HepG2 (cell line): ENCODE measurements at regions not wholly inside any gene's neighbourhood (a gene's known extent, or its start where the extent isn't known, plus 50 kb on each side); places are given as distances from the start of the nearest gene placed in this dataset.

ENCODE experiments used
- DNMT1 ChIP-seq: sonication (generic); formaldehyde crosslinking; IDR thresholded peaks from 2 replicates; pipeline ENCODE4 v1.5.1; 2020; ENCODE audit warnings: mild to moderate bottlenecking, missing genetic modification reagents
- GABPA ChIP-seq, 2 experiments: IDR thresholded peaks; 2 replicates each; pipeline ENCODE4 v1.6.1; 2011 to 2016; ENCODE audit warnings: low read depth in 2 of 2, low read length in 1 of 2, missing biosample characterization in 1 of 2, missing genetic modification characterization in 1 of 2
- GTF2F1 ChIP-seq: fragments of 150-350 bp; IDR thresholded peaks from 2 replicates; pipeline ENCODE4 v1.6.1; 2014; ENCODE audit warnings: low read length
- HOXA9 ChIP-seq: sonication (generic); formaldehyde crosslinking; IDR thresholded peaks from 2 replicates; pipeline ENCODE4 v1.8.1; 2022; ENCODE audit warnings: missing genetic modification reagents, mild to moderate bottlenecking, moderate library complexity, borderline replicate concordance
- MNT ChIP-seq: fragments of 450-650 bp; IDR thresholded peaks from 2 replicates; pipeline ENCODE4 v1.6.1; 2016
- RBM22 ChIP-seq: fragments of 200-400 bp; formaldehyde crosslinking; optimal IDR thresholded peaks from 2 replicates; pipeline ENCODE3; 2017; ENCODE audit warnings: mild to moderate bottlenecking, low read length, moderate library complexity
- RORA ChIP-seq: sonication (generic); formaldehyde crosslinking; IDR thresholded peaks from 2 replicates; pipeline ENCODE4 v1.5.0; 2020; ENCODE audit warnings: mild to moderate bottlenecking, missing genetic modification reagents, moderate library complexity
- ZNF235 ChIP-seq: sonication (generic); formaldehyde crosslinking; IDR thresholded peaks from 2 replicates; pipeline ENCODE4 v1.8.1; 2023; ENCODE audit warnings: mild to moderate bottlenecking, missing genetic modification reagents, borderline replicate concordance
- ZNF326 ChIP-seq: sonication (generic); formaldehyde crosslinking; IDR thresholded peaks from 2 replicates; pipeline ENCODE4 v1.4.0; 2020; ENCODE audit warnings: missing genetic modification reagents, borderline replicate concordance
- ZNF34 ChIP-seq: sonication (generic); formaldehyde crosslinking; IDR thresholded peaks from 2 replicates; pipeline ENCODE4 v1.4.0; 2020; ENCODE audit warnings: mild to moderate bottlenecking, missing genetic modification reagents, borderline replicate concordance
- ZNF567 ChIP-seq: sonication (generic); formaldehyde crosslinking; IDR thresholded peaks from 2 replicates; pipeline ENCODE4 v1.8.1; 2023; ENCODE audit warnings: mild to moderate bottlenecking, missing genetic modification reagents, borderline replicate concordance
- ZNF746 ChIP-seq: sonication (generic); formaldehyde crosslinking; IDR thresholded peaks from 2 replicates; pipeline ENCODE4 v1.8.0; 2022; ENCODE audit warnings: mild to moderate bottlenecking, missing genetic modification reagents
- ZNF780A ChIP-seq: sonication (generic); formaldehyde crosslinking; IDR thresholded peaks from 2 replicates; pipeline ENCODE4 v1.8.0; 2022; ENCODE audit warnings: mild to moderate bottlenecking, missing genetic modification reagents, moderate library complexity
- ZNF850 ChIP-seq: sonication (generic); formaldehyde crosslinking; conservative IDR thresholded peaks from 2 replicates; pipeline ENCODE4 v1.9.0; 2021; ENCODE audit warnings: mild to moderate bottlenecking, missing genetic modification reagents

- TF ChIP-seq GTF2F1, result no peak
- peak; percentile 10; the same call in 1 of the 2 replicates for TF ChIP-seq GABPA (IDR thresholded peaks at IDR 0.05; ENCODE audit: low read depth, low read length)
- no peak for TF ChIP-seq GABPA (CRISPR knock-in tag; IDR thresholded peaks at IDR 0.05; ENCODE audit: low read depth)
- TF ChIP-seq ZNF34, result no peak
- TF ChIP-seq ZNF850 (CRISPR knock-in tag), result no peak
- TF ChIP-seq RBM22, result no peak
- TF ChIP-seq ZNF746 (CRISPR knock-in tag), result no peak
- TF ChIP-seq RORA (CRISPR knock-in tag), result no peak
- peak; percentile 99 for TF ChIP-seq MNT
- 0 out of 2 replicates have a peak, but pooled peaks have one; percentile 30 for TF ChIP-seq ZNF780A (CRISPR knock-in tag)
- TF ChIP-seq DNMT1 (CRISPR knock-in tag), result peak; percentile 52; the same call in 1 of the 2 replicates
- TF ChIP-seq ZNF326, result no peak
- 0 out of 2 replicates have a peak, but pooled peaks have one; percentile 26 for TF ChIP-seq HOXA9 (CRISPR knock-in tag)
- no peak for TF ChIP-seq ZNF567 (CRISPR knock-in tag)
- TF ChIP-seq ZNF235, result no peak
Measured at GRCh38 chr6:169918239-169918953, 167.0 kb downstream of the ERMARD start (continued).
